Keratinocyte (primary cell): ENCODE measurements at regions not wholly inside any gene's neighbourhood (a gene's known extent, or its start where the extent isn't known, plus 50 kb on each side); places are given as distances from the start of the nearest gene placed in this dataset.

Experiments used
- DNase-seq: peaks from one replicate; pipeline ENCODE4 v3.0.0-alpha.2; 2011; ENCODE audit warnings: low read depth, missing footprints, low spot score
- FAIRE-seq: peaks from 2 replicates; lab custom pipeline; 2011; peaks lifted over from hg19 to GRCh38; lab: Jason Lieb, UNC
- H2AFZ ChIP-seq: 2 replicates; pipeline ENCODE4 v1.6.0; 2012; ENCODE audit warnings: low read length, control low read depth, inconsistent platforms; ENCODE audit not compliant: control insufficient read depth
- H3K27ac ChIP-seq: 2 replicates; pipeline ENCODE4 v1.5.1; 2011; ENCODE audit warnings: low read length; ENCODE audit not compliant: control insufficient read depth, insufficient read depth
- H3K27me3 ChIP-seq: 3 replicates; pipeline ENCODE4 v1.6.0; 2011; ENCODE audit warnings: low read length; ENCODE audit not compliant: control insufficient read depth, insufficient read depth; ENCODE audit errors: extremely low read depth
- H3K36me3 ChIP-seq, 2 experiments: 2 replicates in 1 of 2; 3 replicates in 1 of 2; pipeline ENCODE4 v1.5.1; 2011; ENCODE audit warnings: low read length in 2 of 2, mild to moderate bottlenecking in 1 of 2; ENCODE audit not compliant: control insufficient read depth in 2 of 2, insufficient read depth in 2 of 2; ENCODE audit errors: extremely low read depth in 1 of 2
- H3K4me1 ChIP-seq: 3 replicates; pipeline ENCODE4 v1.5.1; 2011; ENCODE audit warnings: low read length; ENCODE audit not compliant: control insufficient read depth, insufficient read depth; ENCODE audit errors: extremely low read depth
- H3K4me2 ChIP-seq: 3 replicates; pipeline ENCODE4 v1.6.0; 2011; ENCODE audit warnings: low read depth, low read length; ENCODE audit not compliant: control insufficient read depth, insufficient read depth; ENCODE audit errors: extremely low read depth
- H3K4me3 ChIP-seq, 3 experiments: fragments of 200-600 bp in 1 of 3; sonication (generic) in 1 of 3; 2 replicates in 2 of 3; 3 replicates in 1 of 3; pipeline ENCODE4 v1.5.1; 2011 to 2016; ENCODE audit warnings: low read length in 3 of 3, mild to moderate bottlenecking in 3 of 3, control low read depth in 2 of 3, inconsistent platforms in 1 of 3, low read depth in 1 of 3, mixed read lengths in 1 of 3, mixed run types in 1 of 3, moderate library complexity in 1 of 3; ENCODE audit not compliant: control insufficient read depth in 2 of 3, insufficient read depth in 2 of 3; ENCODE audit errors: extremely low read depth in 1 of 3
- H3K79me2 ChIP-seq: 2 replicates; pipeline ENCODE4 v1.6.0; 2012; ENCODE audit warnings: low read length; ENCODE audit not compliant: control insufficient read depth, insufficient read depth
- H3K9ac ChIP-seq: 3 replicates; pipeline ENCODE4 v1.6.0; 2011; ENCODE audit warnings: low read length; ENCODE audit not compliant: control insufficient read depth, insufficient read depth; ENCODE audit errors: extremely low read depth
- H3K9me1 ChIP-seq: 3 replicates; pipeline ENCODE4 v1.6.0; 2011; ENCODE audit warnings: low read length; ENCODE audit not compliant: control insufficient read depth, insufficient read depth; ENCODE audit errors: extremely low read depth
- H3K9me3 ChIP-seq: 2 replicates; pipeline ENCODE4 v1.5.1; 2012; ENCODE audit warnings: low read depth, low read length; ENCODE audit not compliant: control insufficient read depth
- H4K20me1 ChIP-seq: 3 replicates; pipeline ENCODE4 v1.6.0; 2011; ENCODE audit warnings: low read length; ENCODE audit not compliant: control insufficient read depth, insufficient read depth; ENCODE audit errors: extremely low read depth
- EZH2 ChIP-seq: IDR thresholded peaks from one replicate; pipeline ENCODE4 v1.6.1; 2012; ENCODE audit warnings: inconsistent platforms, mild to moderate bottlenecking, low read length, moderate library complexity
- dilution Hi-C: fragments of 300-500 bp; cut with MboI; formaldehyde crosslinking; loops from one replicate; pipeline ENCODE4 v1.7.0; 2020; ENCODE audit warnings: low sequenced_read_pairs; ENCODE audit not compliant: extremely low pct_ligation_motif_present
- TF ChIP-seq, protein P1 (sequence below), 3 experiments: IDR thresholded peaks in 1 of 3; conservative IDR thresholded peaks in 1 of 3; optimal IDR thresholded peaks in 1 of 3; 2 replicates in 2 of 3; 3 replicates in 1 of 3; pipeline versions ENCODE3 to v1.5.1; 2011; ENCODE audit warnings: low read length in 3 of 3, mild to moderate bottlenecking in 3 of 3, moderate library complexity in 2 of 3, control low read depth in 1 of 3, inconsistent platforms in 1 of 3; ENCODE audit not compliant: insufficient read depth in 2 of 3; ENCODE audit errors: extremely low read depth in 1 of 3

DNA sequence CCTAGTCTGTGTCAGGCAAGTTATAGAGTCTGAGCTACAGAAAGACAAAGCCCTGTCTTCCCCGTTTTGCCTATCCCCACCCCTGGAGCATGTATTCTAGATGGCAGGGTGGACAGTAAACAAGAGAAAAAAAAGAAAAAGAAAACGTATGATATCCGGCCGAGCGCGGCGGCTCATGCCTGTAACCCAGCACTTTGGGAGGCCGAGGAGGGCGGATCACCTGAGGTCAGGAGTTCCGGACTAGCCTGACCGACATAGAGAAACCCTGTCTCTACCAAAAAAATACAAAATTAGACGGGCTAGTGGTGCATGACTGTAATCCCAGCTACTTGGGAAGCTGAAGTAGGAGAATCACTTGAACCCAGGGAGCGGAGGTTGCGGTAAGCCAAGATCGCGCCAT, 523.0 kb upstream of the CDH9 start:
- Histone ChIP-seq H3K4me1 (no peaks in the 10 kb centered on the region), H3K27ac (no peak overlapping the region), H3K9me1 (no peaks in the 10 kb centered on the region), H4K20me1 (no peaks in the 10 kb centered on the region), H3K9me3 (no peaks in the 10 kb centered on the region), H3K27me3 (no peaks in the 10 kb centered on the region), H3K36me3 (no peaks in the 10 kb centered on the region), H3K79me2 (no peaks in the 10 kb centered on the region), H3K4me3 (no peak overlapping the region), H3K4me2 (no peak overlapping the region), H3K9ac (no peak overlapping the region), H2AFZ (no peak overlapping the region)
- TF ChIP-seq EZH2: no peak
- TF ChIP-seq, protein P1, sequence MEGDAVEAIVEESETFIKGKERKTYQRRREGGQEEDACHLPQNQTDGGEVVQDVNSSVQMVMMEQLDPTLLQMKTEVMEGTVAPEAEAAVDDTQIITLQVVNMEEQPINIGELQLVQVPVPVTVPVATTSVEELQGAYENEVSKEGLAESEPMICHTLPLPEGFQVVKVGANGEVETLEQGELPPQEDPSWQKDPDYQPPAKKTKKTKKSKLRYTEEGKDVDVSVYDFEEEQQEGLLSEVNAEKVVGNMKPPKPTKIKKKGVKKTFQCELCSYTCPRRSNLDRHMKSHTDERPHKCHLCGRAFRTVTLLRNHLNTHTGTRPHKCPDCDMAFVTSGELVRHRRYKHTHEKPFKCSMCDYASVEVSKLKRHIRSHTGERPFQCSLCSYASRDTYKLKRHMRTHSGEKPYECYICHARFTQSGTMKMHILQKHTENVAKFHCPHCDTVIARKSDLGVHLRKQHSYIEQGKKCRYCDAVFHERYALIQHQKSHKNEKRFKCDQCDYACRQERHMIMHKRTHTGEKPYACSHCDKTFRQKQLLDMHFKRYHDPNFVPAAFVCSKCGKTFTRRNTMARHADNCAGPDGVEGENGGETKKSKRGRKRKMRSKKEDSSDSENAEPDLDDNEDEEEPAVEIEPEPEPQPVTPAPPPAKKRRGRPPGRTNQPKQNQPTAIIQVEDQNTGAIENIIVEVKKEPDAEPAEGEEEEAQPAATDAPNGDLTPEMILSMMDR (optimal IDR thresholded peaks at IDR 0.05 in 1 of 3, IDR thresholded peaks at IDR 0.05 in 1 of 3, conservative IDR thresholded peaks at IDR 0.05 in 1 of 3; ENCODE audit: extremely low read depth in 1 of 3, insufficient read depth in 2 of 3, low read length in 3 of 3): no peak
- dilution Hi-C loops: no loop called here
- FAIRE-seq: no peak
- DNase-seq: no peak

DNA sequence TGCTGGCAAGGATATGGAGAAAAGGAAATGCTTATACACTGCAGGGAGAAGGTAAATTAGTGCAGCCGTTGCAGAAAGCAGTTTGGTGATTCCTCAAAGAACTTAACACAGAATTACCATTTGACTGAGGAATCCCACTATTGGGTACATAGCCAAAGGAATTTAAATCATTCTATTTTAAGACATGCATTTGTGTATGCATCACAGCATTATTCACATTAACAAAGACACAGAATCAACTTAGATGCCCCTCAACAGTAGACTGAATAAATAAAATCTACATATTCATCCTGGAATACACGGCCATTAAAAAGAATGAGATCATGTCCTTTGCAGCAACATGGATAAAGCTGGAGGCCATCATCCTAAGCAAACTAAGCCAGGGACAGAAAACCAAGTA, 510.1 kb upstream of the CDH9 start:
- H3K79me2 ChIP-seq: no peaks in the 10 kb centered on the region
- H3K36me3 ChIP-seq: no peaks in the 10 kb centered on the region
- no peaks in the 10 kb centered on the region for H3K9me3 ChIP-seq
- no peak for FAIRE-seq
- no peaks in the 10 kb centered on the region for H3K27me3 ChIP-seq
- H3K4me3 ChIP-seq: no peak overlapping the region
- no peaks in the 10 kb centered on the region for H3K9me1 ChIP-seq
- H3K4me1 ChIP-seq: no peaks in the 10 kb centered on the region
- H3K9ac ChIP-seq: no peak overlapping the region
- H3K4me2 ChIP-seq: no peak overlapping the region
- no peak for TF ChIP-seq EZH2
- TF ChIP-seq, protein P1 (optimal IDR thresholded peaks at IDR 0.05 in 1 of 3, IDR thresholded peaks at IDR 0.05 in 1 of 3, conservative IDR thresholded peaks at IDR 0.05 in 1 of 3; ENCODE audit: extremely low read depth in 1 of 3, insufficient read depth in 2 of 3, low read length in 3 of 3): no peak
- H4K20me1 ChIP-seq: no peaks in the 10 kb centered on the region
- no peak for DNase-seq
- dilution Hi-C loops: no loop called here
- H2AFZ ChIP-seq: no peak overlapping the region
- H3K27ac ChIP-seq: no peak overlapping the region
